HG03196 (cell line): ENCODE measurements at regions not wholly inside any gene's neighbourhood (a gene's known extent, or its start where the extent isn't known, plus 50 kb on each side); places are given as distances from the start of the nearest gene placed in this dataset.
A peak's percentile ranks its signal among the peaks of the same experiment; 100 is the strongest.

ENCODE experiments used
- ATAC-seq: cut with Tn5 transposase; IDR thresholded peaks from one replicate; pipeline ENCODE4 v1.9.1; 2021; ENCODE audit not compliant: unreplicated experiment

- ATAC-seq = no peak
These were observed 173.2 kb upstream of the SOX4 start for GRCh38 chr6:21420146-21420878.

DNA sequence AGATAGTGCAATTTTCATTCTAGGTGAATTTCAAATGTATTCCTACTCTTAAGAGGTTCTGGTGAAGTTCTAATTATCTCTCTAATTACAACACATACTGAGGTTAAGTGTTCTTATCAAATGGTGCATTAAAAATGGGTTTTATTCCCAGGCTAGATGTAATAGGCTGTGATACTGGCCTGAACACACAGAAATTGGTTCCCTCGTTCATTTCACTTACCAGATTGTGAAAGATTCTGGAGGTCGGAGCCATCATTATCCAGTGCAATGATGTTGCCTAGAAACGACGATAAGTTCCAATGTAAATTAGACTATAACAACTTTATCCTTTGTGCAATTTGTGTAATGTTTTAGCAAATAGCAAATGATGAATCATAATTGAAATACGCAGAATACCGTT, 172.6 kb upstream of the SOX4 start:
- no peak for ATAC-seq

- ATAC-seq = no peak
These were observed 170.3 kb upstream of the SOX4 start for GRCh38 chr6:21423106-21423854.

DNA sequence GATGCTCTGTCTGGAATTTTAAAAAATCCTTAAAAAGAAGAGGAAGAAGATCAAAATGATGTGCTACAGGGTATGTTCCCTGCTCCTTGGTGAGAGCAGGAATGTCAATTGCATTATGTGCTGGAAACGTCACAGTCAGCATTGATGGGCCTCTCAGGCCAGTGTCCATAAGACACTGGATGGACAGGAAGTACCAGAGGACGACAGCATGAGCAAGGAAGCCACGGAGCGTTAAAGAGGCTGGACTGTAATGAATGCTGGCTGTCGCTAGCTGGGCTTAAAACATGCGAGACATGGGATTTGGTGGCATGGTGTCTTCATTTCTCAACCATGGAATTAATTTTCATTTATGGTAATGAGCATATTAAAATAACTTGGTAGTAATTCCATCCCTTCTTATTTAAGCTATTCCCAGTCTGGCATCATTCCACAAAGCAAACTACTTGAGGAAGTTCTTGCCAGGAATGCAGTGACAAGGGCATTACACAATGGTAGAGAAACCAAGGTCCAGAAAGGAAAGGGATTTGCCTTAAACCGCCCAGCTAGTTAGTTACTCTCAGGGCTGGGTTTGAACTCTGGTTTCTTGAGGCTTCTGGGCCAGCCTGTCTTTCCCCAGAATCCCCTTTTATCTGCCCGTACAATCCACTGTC, 166.6 kb upstream of the SOX4 start:
- ATAC-seq = no peak

DNA sequence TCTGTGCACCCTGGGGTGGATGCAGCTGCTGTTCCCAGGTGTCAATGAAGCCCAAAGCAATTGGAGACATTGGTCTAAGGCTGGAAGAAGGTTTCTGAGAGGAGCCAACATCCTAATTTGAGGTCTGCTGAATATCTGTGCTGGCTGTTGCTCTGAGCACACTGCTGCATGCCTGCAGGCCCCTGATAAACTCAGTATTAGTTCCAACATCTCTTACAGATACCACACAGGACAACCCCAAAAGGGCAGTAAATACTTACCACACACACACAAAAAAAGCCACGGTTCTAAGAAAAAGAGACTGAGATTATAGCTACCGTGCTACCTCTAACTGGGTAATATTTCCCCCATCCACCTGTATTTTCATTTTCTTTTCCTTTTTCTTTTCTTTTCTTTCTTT, 164.3 kb upstream of the SOX4 start:
- ATAC-seq = no peak

GRCh38 chr6:21431526-21431925, 162.0 kb upstream of the SOX4 start:
- ATAC-seq = no peak

DNA sequence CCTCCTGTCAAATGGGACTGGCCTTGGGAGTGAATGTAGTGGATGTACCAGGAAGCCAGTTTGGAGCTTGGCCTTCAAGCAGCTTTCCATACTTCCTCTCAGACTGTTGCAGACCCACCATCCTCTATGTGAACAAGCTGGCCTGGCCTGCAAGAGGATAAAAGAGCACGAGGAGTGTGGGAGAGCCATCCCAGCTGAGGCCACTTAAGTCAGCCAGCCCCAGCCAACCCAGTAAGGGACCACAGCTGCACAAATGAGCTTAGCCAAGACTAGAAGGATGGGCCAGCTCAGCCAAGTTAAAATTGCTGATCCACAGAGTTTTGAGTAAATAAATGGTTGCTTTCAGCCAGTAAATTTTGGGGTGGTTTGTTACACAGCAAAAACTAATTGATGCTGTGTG, 156.9 kb upstream of the SOX4 start:
- ATAC-seq = no peak

GRCh38 chr6:21437581-21437980, 156.0 kb upstream of the SOX4 start:
- no peak for ATAC-seq

GRCh38 chr6:21438237-21438985, 155.1 kb upstream of the SOX4 start:
- ATAC-seq = peak; percentile 98

GRCh38 chr6:21438986-21439352, 154.6 kb upstream of the SOX4 start:
- ATAC-seq = peak; percentile 70

DNA sequence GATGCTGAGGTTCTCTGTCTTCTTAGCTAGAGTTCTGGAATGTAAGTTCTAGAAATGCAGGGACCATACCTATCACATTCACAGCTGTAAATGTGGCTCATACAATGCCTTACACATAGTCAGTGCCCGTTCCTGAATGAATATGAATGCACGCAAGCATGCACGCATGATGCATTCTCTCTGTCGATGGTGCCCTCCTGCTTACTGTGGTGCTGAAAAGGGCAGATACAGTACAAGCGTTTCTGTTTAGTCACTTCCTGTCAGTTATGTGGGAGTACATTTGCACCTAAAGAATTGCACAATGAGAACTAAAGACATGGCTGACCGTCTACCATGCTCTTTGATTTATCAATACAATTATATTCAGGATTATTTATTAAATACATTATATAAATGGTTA, 152.2 kb upstream of the SOX4 start:
- no peak for ATAC-seq

- ATAC-seq = no peak
These were observed 150.7 kb upstream of the SOX4 start for GRCh38 chr6:21442874-21443273.

DNA sequence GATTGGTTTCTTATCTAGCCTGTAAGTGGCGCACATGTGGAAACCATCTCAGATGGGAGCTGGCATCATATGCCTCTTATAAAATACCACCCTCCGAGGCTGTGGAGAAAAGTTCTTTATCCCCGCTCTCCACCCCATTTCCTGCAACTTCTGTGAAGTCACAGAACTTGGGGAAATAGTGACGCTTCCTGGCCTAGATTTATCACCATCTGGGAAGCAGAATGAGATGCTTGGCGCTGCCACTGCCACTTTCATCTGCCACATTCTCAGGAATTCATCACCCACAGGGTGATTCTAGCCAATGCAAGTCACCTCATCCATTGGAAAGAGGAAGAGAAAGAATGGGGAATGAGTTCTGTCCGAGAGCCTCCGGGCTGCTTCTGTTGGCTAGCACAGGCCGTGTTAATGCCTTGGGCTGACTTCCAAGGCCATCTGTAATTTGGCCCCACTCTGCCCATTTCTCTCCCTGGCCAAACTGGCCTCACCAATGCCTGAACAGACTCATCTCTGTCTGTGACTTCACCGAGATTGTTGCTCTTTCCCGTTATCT, 148.8 kb upstream of the SOX4 start:
- no peak for ATAC-seq

DNA sequence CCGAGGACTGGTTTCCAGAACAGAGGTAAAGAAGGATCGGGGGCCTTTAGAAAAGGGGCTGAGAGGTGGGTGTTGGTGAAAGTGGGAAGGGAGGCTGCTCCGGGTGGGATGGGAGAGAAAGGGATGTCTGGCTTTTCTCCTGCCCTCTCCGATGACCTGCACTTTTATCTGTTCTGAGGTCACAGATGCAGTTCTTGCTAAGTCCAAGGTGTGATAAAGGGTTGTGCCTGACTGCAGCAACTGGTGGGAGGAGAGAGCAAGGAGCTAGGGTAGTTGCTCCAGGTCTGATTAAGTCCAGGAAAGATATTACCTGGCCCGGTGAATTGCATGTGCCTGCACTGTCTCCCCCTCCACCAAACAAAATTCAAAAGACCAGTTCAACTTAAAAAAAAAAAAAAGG, 145.6 kb upstream of the SOX4 start:
- no peak for ATAC-seq

DNA sequence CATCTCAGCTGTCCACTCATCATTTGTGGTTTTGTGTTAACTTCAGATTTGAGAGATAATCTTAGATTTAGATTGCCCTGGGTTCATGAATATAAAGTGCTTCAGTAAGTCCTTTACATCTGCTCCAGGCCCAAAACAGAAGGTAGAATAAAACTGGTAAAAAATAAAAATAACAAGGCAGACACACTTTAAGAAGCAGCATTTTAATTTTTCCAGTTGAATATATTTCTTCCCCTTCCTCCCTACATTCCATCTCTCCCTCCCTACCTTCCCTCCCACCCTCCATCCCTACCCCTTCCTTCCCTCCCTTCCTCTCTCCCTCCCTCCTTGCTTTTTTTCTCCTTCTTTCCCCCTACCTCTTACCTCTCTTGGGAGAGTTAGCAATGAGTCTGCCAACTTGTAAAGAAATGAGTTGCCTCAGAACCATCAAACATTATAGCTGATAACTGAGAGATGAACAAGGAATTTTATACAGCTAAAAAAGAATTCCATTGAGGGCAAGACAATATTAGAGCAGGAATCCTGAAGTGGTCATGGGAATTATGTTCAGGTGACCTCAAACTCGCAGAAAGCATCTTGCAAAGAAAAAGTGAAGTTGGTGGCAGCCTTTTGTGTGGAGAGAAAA, 145.0 kb upstream of the SOX4 start:
- no peak for ATAC-seq

GRCh38 chr6:21450149-21450548, 143.4 kb upstream of the SOX4 start:
- ATAC-seq = no peak

DNA sequence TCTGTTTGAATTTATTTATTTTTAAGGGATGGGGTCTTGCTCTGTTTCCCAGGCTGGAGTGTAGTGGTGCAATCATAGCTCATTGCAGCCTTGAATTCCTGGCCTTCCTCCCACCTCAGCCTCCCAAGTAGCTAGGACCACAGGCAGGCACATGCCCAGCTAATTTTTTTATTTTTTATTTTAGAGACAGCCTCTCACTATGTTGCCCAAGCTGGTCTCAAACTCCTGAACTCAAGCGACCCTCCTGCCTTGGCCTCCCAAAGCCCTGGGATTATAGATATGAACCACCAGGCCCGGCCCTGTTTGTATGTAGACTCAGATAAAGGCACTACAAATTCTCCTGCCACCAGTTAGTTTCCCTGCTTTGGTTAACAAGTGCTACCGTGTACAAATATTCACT, 142.9 kb upstream of the SOX4 start:
- no peak for ATAC-seq

DNA sequence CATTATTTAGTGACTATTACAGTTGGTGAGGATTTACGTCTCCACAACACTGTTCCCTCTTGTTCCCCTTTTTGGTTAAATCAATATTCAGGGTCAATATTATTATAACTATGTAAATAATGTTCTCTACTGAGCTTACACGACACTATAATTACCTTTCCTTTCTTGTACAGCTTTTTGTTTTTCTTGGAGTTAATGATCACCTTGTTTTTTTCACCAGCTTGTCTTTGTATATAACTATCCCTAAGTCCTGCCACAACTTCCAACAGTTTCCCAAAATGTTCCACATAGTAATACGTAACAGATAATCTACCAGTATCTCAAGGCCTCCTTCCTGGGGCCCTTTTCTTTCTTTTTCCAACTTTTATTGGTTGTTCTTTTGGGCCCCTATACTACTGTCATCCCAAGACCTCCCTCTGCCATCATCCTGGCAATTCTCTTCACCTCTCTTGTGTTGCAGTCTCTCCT, 142.0 kb upstream of the SOX4 start:
- no peak for ATAC-seq

GRCh38 chr6:21454262-21454661, 139.3 kb upstream of the SOX4 start:
- no peak for ATAC-seq

DNA sequence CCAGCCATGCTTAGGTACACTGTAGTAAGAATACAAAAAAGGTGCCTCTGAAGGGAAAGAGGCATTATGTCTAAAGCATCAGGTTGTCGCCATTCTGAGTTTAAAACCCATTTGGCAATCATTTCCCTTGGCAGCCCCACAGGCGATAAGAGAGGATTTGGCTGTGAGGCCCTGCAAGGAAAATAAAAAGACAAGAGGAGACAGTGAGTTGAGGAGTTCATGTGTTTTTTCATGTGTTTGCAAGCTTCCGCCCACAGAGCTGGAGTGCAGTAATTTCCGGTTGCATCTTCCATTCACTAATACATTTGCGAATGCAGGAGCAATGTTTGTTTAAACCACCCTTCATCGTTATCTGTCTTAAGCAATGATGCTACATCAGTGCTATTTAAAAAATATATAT, 138.5 kb upstream of the SOX4 start:
- no peak for ATAC-seq

DNA sequence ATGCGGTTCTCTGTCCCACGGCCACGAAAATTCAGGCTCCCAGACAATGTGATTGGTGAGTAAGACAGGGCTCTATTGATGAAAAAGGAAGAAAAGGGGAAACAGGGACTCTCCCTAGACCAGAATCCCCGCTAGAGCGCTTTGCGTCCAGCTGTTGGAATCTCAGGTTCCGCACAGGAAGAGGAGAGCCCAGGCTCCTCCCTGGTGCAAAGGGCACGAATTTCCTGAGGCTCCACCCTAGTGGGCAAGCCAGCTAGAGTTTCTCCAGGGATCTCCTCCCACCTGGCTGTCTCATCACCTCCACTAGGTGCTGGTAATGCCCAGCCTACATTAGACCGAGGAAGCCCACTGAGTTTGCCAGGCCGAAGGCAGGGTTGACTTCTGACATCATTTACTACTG, 135.9 kb upstream of the SOX4 start:
- no peak for ATAC-seq
